K562 (cell line): ENCODE measurements at regions not wholly inside any gene's neighbourhood (a gene's known extent, or its start where the extent isn't known, plus 50 kb on each side); places are given as distances from the start of the nearest gene placed in this dataset.

Experiments
- BHLHE40 ChIP-seq: IDR thresholded peaks from 2 replicates; pipeline ENCODE4 v1.6.1; 2011; ENCODE audit warnings: low read length, improper control_type of control experiment
- DMBX1 ChIP-seq: fragments of 250-450 bp; sonication (Bioruptor Pico); IDR thresholded peaks from 2 replicates; pipeline ENCODE4 v1.8.0; 2022; ENCODE audit warnings: inconsistent platforms, mild to moderate bottlenecking, moderate library complexity, borderline replicate concordance
- EZH2 ChIP-seq: IDR thresholded peaks from 2 replicates; pipeline ENCODE4 v1.6.1; 2012; ENCODE audit warnings: low read depth, mild to moderate bottlenecking, inconsistent platforms, low read length, borderline replicate concordance
- FOS ChIP-seq: IDR thresholded peaks from 3 replicates; pipeline ENCODE4 v1.6.1; 2011; ENCODE audit not compliant: insufficient read length; ENCODE audit errors: extremely low read depth
- LARP7 ChIP-seq: fragments of 450-650 bp; IDR thresholded peaks from 2 replicates; pipeline ENCODE4 v1.6.1; 2016
- MAZ ChIP-seq, 2 experiments: fragments of 450-650 bp in 1 of 2; sonication (generic) in 1 of 2; formaldehyde crosslinking; IDR thresholded peaks in 1 of 2; conservative IDR thresholded peaks in 1 of 2; 2 replicates each; pipeline versions ENCODE4 v1.4.0 to v1.5.0; 2020; ENCODE audit warnings: mild to moderate bottlenecking in 1 of 2, missing genetic modification reagents in 1 of 2
- SIX5 ChIP-seq, 2 experiments: IDR thresholded peaks; 2 replicates each; pipeline ENCODE4 v1.6.1; 2011; ENCODE audit warnings: low read length in 2 of 2, borderline replicate concordance in 1 of 2, low read depth in 1 of 2, mild to moderate bottlenecking in 1 of 2, moderate library complexity in 1 of 2; ENCODE audit not compliant: insufficient read depth in 1 of 2
- ZNF184 ChIP-seq: sonication (generic); formaldehyde crosslinking; IDR thresholded peaks from 2 replicates; pipeline ENCODE4 v1.5.0; 2020; ENCODE audit warnings: missing genetic modification reagents
- ZNF644 ChIP-seq: fragments of 200-800 bp; sonication (Bioruptor generic); IDR thresholded peaks from 2 replicates; pipeline ENCODE4 v1.6.1; 2016; ENCODE audit warnings: low read depth, missing genetic modification characterization, missing compliant biosample characterization
- ZSCAN32 ChIP-seq: fragments of 450-650 bp; formaldehyde crosslinking; IDR thresholded peaks from 2 replicates; pipeline ENCODE4 v1.4.0; 2020; ENCODE audit warnings: mild to moderate bottlenecking, moderate library complexity
- TF ChIP-seq, protein P1 (sequence below), 3 experiments: IDR thresholded peaks in 2 of 3; conservative IDR thresholded peaks in 1 of 3; 2 replicates each; pipeline ENCODE4 v1.5.1; 2011 to 2012; ENCODE audit warnings: low read length in 3 of 3, mild to moderate bottlenecking in 3 of 3, control low read depth in 2 of 3, improper control_type of control experiment in 1 of 3, inconsistent platforms in 1 of 3, low read depth in 1 of 3, mixed read lengths in 1 of 3, moderate library complexity in 1 of 3; ENCODE audit not compliant: insufficient read depth in 2 of 3

DNA sequence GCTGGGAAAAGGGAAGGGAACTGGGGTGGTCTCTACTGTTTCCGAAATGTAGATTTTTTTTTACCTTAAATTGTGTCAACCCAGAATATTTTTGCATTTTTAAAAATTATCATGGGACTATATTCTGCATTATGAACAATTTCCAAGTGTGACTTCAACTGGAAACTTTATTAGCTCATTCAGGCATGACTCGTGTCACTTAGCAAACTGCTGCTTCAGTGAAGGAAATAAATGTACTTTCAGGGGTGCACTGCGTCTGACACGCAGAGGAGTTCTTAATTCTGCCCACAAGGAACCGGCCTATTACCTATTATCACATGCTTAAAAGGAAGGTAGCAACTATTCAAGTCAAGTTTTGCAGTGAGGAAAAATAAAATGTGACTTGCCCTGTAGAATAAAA lies 291.3 kb upstream of the PRDM1 start:
- TF ChIP-seq, protein P1, sequence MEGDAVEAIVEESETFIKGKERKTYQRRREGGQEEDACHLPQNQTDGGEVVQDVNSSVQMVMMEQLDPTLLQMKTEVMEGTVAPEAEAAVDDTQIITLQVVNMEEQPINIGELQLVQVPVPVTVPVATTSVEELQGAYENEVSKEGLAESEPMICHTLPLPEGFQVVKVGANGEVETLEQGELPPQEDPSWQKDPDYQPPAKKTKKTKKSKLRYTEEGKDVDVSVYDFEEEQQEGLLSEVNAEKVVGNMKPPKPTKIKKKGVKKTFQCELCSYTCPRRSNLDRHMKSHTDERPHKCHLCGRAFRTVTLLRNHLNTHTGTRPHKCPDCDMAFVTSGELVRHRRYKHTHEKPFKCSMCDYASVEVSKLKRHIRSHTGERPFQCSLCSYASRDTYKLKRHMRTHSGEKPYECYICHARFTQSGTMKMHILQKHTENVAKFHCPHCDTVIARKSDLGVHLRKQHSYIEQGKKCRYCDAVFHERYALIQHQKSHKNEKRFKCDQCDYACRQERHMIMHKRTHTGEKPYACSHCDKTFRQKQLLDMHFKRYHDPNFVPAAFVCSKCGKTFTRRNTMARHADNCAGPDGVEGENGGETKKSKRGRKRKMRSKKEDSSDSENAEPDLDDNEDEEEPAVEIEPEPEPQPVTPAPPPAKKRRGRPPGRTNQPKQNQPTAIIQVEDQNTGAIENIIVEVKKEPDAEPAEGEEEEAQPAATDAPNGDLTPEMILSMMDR (IDR thresholded peaks at IDR 0.05 in 2 of 3, conservative IDR thresholded peaks at IDR 0.05 in 1 of 3; ENCODE audit: insufficient read depth in 2 of 3, low read depth in 1 of 3, low read length in 3 of 3), result no peak
- no peak for TF ChIP-seq FOS
- TF ChIP-seq SIX5 (IDR thresholded peaks at IDR 0.05; ENCODE audit: borderline replicate concordance in 1 of 2, insufficient read depth in 1 of 2, low read depth in 1 of 2, low read length in 2 of 2), result no peak
- no peak for TF ChIP-seq MAZ (CRISPR knock-in tag; conservative IDR thresholded peaks at IDR 0.05 in 1 of 2, IDR thresholded peaks at IDR 0.05 in 1 of 2)
- TF ChIP-seq ZNF184, result no peak
- TF ChIP-seq LARP7, result no peak
- no peak for TF ChIP-seq EZH2
- TF ChIP-seq ZSCAN32, result no peak
- TF ChIP-seq BHLHE40, result no peak
- TF ChIP-seq ZNF644 (tag), result no peak
- TF ChIP-seq DMBX1 (CRISPR knock-in tag), result no peak
